ENCODE measurements at regions not wholly inside any gene's neighbourhood (a gene's known extent, or its start where the extent isn't known, plus 50 kb on each side); places are given as distances from the start of the nearest gene placed in this dataset.

DNA sequence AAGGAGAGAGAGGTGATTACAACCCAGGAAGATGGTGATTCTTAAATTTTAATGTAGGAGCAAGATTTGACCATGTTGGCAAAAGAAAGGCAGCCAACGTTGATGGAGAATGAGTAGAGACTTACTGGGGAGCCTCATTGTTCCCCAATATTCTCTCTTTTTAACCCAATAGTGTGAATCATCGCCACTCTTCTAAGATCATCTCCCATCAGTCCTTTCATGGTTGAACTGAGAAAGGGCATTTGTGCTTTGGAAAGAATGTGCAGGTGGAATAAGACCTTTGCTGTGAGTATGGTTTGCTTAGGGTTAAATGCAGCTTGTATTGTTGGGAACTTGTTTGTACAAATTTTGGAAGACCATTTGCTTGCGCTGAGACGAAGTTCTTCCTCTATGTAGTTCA lies 231.0 kb downstream of the TBXT start:
- TF ChIP-seq, protein P1, sequence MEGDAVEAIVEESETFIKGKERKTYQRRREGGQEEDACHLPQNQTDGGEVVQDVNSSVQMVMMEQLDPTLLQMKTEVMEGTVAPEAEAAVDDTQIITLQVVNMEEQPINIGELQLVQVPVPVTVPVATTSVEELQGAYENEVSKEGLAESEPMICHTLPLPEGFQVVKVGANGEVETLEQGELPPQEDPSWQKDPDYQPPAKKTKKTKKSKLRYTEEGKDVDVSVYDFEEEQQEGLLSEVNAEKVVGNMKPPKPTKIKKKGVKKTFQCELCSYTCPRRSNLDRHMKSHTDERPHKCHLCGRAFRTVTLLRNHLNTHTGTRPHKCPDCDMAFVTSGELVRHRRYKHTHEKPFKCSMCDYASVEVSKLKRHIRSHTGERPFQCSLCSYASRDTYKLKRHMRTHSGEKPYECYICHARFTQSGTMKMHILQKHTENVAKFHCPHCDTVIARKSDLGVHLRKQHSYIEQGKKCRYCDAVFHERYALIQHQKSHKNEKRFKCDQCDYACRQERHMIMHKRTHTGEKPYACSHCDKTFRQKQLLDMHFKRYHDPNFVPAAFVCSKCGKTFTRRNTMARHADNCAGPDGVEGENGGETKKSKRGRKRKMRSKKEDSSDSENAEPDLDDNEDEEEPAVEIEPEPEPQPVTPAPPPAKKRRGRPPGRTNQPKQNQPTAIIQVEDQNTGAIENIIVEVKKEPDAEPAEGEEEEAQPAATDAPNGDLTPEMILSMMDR (conservative IDR thresholded peaks at IDR 0.05; ENCODE audit: low read length) = no peak
- no peak for TF ChIP-seq EZH2phosphoT487 (IDR thresholded peaks at IDR 0.05; ENCODE audit: borderline replicate concordance)
